Stimulated activated CD4-positive, alpha-beta T cell treated with anti-CD3 and anti-CD28 coated beads, TNF-alpha, amount 100 ng/mL, for 24 hours (primary cell): ENCODE measurements at regions not wholly inside any gene's neighbourhood (a gene's known extent, or its start where the extent isn't known, plus 50 kb on each side); places are given as distances from the start of the nearest gene placed in this dataset.

ENCODE experiments used
- DNase-seq, 3 experiments: peaks; one replicate each; pipeline ENCODE4 v3.0.0-alpha.2; 2020; ENCODE audit warnings: low read depth in 3 of 3

DNA sequence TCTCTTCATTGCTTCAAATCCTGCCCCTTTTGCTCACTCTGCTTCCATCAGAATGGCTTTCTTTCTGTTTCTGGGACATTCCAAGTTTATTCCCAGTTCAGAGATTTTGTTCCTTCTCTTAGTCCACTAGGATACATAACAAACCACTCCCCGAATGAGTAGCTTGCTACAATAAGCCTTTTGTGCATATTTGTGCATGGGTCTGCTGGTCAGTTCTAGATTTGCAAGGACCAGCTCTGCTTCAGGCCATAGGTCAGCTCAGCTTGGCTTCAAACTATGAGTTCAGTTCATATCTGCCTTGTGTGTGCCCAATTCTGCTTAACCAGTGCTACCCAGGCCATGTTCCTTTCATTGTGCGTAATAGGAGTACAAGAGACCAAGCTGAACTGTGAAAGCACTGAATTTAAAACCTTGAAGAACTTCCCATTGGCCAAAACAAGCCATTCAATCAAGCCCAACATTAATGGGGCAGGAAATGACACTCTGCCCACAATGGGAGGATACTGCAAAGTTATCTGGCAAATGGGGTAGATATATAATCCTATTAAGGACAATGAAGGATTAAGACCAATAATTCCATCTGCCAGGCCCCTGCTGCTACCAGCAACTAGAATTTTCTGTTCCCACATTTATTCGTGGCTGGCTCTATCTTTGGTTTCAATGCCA is 328.8 kb downstream of the PRELID2 start:
- DNase-seq = no peak

DNA sequence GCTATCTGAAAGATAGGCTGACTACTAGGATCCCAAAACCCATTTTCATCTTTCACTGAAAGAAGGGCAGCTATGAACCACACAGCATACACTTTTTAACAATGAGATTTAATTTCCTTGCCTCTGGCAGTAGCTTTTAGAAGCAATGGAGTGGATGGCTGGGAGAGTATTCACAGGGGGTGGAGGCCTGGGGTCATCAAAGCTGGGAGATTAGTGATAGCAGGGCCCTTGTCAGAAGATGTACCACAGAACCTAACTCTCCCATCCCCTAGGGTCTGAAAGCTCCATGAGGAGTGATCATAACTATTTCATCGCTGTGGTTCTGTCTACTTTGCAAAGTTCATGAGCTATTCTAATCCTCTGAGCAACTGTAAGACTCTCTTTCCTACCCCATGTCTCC is 332.2 kb downstream of the PRELID2 start:
- DNase-seq = no peak

GRCh38 chr5:145500710-145501109 is 334.4 kb downstream of the PRELID2 start:
- no peak for DNase-seq

DNA sequence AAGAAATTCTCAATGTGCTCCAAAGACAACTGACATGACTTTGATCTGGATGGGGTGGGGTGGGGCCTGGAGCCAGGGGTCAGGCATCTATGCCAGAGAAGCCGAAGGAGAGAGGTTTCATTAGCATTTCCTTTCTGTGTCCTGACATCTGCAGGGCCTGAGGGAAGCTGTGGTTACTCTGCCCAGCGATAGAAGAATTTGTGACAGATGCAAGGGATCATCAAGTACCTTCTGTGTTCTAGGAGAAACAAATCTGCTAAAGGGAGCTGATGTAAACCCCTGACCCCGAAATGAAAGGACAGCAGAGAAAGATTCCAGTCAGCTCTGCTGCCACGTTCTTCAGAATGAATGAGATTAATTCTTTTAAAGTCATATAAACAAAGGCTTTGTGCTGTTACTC is 335.7 kb downstream of the PRELID2 start:
- no peak for DNase-seq

- no peak for DNase-seq
These were observed 338.1 kb downstream of the PRELID2 start for GRCh38 chr5:145497052-145497451.

- DNase-seq = no peak
These were observed 339.4 kb downstream of the PRELID2 start for GRCh38 chr5:145495741-145496140.

DNA sequence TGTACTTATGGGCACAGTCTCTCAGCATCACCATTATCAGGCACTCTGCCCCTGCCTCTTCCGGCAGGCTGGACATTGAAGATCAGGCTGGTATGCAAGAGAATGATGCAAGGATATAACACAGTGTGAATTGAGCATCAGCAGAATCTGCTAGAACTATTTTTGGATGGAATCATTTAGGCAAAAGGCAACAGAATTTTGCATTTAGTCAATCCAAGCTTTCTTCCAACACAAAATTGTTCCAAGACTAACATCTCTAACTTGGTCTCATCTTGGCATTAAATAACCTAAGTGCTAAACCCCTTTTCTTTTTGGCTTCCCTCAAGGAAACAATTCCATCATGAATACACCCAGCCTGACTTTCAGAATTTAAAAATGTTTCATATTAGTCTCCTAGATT is 339.9 kb downstream of the PRELID2 start:
- DNase-seq = no peak

- no peak for DNase-seq
These were observed 341.7 kb downstream of the PRELID2 start for GRCh38 chr5:145493435-145493834.

- DNase-seq = no peak
These were observed 345.6 kb downstream of the PRELID2 start for GRCh38 chr5:145489516-145489915.

- no peak for DNase-seq
These were observed 351.0 kb downstream of the PRELID2 start for GRCh38 chr5:145484158-145484557.

- DNase-seq = no peak
These were observed 351.9 kb downstream of the PRELID2 start for GRCh38 chr5:145483212-145483611.

DNA sequence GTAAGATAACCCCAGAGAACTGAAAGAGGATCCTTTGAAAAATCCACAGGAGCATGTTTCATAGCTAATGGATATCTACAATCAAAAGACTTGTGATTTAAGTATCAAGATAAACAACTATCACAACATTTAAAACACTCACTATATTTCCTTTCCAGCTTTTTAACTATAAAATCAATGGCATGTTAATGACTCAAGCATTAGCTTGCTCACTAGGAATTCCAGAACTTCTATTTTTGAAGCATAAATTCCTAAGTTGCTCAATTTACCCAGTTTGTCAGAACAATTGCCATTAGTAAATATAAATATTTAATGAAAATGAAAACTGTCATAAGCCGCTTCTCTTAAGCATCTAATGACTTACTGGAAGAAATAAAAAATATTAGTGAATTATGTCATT is 355.3 kb downstream of the PRELID2 start:
- DNase-seq = no peak

DNA sequence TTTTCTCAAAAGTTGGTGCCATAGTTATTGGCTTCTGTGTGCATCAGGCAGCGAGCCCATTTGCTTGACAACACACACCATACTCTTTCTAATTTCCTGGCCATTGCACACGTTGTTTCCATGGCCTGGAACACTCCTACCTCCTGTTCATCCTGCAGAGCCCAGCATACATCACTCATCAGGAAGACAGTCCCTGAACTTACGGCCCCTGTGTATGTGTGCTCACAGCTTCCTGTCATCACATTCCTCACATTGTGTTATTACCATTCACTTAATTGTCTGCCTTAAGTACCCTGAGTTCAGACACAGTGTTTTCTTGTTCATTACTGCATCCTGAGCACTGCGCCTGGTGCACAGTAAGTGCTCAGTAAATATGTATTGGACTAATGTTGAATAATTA is 355.9 kb downstream of the PRELID2 start:
- DNase-seq = no peak

- no peak for DNase-seq
These were observed 356.5 kb downstream of the PRELID2 start for GRCh38 chr5:145478651-145479050.

- no peak for DNase-seq
These were observed 362.0 kb downstream of the PRELID2 start for GRCh38 chr5:145473042-145473642.

- DNase-seq = no peak
These were observed 363.1 kb downstream of the PRELID2 start for GRCh38 chr5:145471831-145472612.

DNA sequence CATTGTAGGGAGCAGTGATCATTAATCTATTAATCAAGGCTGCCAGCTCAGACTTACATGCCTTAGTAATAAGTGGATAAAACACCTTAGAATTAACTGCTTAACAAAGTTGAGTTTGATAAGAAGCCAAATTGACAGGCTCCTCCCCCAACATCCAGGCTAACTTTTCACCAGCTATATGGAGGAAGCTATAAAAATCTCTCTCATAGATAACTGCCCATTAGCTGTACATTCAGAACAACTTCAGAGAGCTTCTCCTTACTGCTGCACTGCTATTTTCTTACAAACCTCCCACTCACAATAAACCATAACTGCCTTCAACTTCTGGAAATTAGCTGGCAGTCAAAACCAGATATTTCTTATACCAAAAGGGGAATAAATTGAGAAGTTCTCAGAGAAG is 364.1 kb downstream of the PRELID2 start:
- DNase-seq = no peak

DNA sequence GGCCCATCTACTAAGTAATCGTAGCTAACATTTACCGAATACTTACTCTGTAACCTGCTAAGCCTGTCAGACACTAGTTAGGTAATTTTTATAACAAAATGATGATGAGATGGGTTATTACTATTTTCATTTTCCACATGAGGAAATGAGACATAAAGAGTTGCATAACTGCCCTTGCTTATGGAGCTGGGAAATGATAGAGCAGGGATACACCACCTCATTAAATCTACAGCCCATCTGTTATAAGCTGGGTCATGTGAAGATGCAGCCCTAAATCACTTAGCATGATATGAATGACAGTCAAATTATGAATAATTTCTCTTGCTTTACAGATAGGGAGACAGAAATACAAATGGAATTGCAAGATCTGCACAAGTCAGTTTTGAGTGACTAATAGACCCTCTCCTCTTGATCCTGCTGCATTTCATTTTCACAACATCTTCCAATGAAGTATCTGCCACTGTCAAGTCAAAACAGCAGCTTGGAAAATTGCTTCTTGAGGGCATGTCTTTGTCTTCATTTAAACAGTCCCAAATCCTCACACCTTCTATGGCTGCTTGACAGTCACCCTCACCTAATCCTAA is 364.7 kb downstream of the PRELID2 start:
- no peak for DNase-seq

DNA sequence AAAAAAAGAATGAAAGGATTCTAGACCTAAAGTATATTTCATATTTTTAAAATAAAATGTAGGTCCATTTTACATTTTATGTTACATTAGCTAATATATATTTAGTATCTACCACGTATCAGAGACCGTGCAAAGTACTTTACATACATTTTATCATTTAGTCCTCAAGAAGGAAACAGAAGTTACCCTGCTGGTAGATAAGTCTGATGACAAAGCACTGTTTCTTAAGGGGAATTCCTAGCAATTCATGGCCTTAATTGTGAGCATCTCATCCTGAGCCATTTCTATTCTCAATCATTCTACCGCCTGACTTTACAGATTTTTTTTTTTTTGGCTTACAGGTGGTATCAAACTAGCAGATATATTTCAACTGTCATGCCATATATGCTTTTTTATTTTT is 367.7 kb downstream of the PRELID2 start:
- no peak for DNase-seq

DNA sequence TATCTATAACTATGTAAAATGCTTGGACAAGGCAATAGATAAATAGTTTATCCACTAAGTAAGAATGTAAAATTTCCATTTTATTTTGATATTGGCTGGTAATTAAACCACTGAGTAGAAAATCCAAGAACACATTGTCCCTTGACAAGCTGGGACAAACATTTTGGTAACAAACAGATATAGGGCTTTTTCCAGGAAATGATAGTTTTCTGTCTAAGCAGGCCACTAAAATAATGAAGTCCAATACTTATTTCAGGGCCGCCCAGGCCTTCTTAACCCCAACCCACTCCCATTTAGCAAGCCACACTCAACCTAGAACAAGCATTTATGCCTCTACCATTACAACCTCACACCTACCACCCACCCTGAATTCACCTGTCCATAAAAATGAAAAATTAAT is 368.6 kb downstream of the PRELID2 start:
- DNase-seq = no peak

GRCh38 chr5:145465474-145466263 is 369.5 kb downstream of the PRELID2 start:
- no peak for DNase-seq

GRCh38 chr5:145464171-145464570 is 371.0 kb downstream of the PRELID2 start:
- DNase-seq = no peak
